Stimulated activated CD4-positive, alpha-beta T cell treated with anti-CD3 and anti-CD28 coated beads, Interleukin-1b, Interleukin-23, amount 100 ng/mL, for 24 hours (primary cell): ENCODE measurements at regions not wholly inside any gene's neighbourhood (a gene's known extent, or its start where the extent isn't known, plus 50 kb on each side); places are given as distances from the start of the nearest gene placed in this dataset.
"Not testable (repeated sequence)": the region's sequence is repeated elsewhere in the genome, so short reads cannot be mapped to it uniquely, and the experiment has no call there.

Source experiments
- DNase-seq, 4 experiments: peaks; one replicate each; pipeline ENCODE4 v3.0.0-alpha.2; 2020; ENCODE audit warnings: low read depth in 4 of 4, low spot score in 1 of 4

DNA sequence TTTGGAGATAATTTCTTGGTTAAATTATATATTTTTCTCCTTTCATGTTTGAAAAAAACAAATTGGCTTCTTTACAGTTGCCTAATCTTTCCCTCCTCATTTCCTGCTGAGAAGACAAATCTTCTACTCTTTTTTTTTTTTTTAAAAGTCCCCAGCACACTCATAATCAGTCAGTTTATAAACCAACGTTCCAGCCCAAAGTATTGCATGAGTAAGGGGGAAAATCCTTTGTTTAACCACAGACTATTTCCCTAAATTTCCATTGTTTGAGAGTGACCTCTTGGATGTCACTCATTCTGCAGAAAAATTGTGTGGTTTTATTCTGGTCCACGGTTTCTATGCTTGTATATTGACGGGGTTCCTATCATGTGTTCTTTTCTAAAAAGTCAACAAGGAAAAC lies 55.1 kb upstream of the TLR4 start:
- no peak for DNase-seq

DNA sequence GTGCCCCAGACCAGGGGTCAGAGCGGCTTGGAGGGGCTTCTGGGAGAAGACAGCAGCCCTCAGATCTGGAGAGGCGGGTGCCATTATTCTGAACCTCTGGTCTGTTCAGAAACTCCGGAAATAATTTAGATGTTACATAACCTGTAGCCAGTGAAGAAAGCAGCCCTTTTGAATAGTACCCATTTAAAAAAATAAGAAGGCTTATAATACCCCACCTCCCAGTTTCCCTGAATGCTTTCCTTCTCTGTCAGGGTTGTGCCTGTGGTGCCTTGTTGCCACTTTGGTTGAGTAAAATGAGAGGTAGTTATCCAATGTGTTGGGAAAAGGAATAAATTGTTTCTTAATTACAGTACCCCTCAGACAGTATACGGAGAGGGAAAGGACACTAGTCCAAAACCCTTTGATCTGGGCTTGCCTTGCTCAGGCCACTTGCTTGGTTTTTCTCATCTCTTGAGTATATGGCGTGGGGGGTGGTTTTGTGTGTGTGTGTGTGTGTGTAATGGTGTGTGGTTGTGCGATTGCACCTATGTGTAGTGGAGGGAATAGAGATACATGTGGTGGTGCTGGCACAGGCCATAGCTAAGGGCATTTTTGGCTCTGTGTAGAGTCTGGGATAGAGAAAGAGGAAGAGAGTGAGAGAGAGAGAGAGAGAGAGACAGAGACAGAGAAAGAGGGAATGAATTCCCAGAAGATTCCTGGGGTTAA lies 59.1 kb upstream of the TLR4 start:
- DNase-seq: no peak

DNA sequence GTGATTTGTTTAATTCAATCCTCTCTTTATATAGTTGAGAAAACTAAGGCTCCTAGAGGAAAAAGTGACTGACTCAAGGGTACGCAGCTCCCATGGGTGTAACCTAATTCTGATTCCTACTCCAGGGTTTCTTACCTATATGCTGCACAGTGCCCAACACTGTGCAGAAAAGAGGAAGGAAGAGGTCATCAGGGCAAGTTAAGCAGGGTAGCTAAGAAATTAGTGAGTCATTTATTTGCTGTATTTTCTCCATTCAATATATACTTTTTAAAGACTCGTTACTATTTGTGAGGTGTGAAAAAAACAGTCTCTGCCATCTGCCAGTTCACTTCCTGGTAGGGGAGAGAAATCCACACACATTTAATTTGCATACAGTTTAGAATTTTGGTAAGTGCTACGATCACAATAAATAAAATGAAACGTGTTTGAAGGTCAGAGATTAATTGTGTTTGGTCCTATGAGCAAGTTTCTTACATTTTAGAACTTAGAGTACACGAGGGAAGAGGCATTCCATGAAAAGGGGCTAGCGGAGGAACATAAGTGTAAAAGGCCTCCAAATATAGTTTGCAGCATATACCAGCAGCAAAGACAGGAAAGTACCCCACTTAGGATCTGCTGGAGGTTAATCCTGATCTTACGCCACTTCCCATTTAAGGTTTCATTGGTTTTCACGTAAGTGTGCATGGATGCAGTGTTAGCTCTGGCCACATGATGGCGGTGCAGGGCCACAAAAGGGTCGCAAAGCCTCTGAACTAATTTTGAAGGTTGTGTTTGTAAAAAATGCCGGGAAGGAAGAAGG lies 59.9 kb upstream of the TLR4 start:
- peak in 3 of 4 experiments; percentile 1 to 22 (median 19) for DNase-seq

DNA sequence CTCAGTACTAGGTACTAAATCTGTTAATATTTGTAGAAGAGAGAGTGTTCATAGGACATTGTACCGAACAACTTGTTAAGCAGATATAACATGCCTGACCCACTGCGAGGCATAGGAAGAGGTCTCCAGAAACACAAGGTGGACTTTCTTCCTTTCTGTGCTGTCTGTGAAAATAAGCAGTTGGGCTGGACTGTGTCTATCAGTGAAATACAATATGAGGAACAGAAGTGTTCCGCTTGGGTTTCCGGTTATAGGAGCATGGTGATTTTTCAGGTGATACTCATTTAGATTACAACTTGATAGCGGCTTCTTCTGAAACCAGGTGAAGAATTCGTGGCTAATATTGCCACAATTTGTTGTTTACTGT lies 60.9 kb upstream of the TLR4 start:
- DNase-seq: no peak

DNA sequence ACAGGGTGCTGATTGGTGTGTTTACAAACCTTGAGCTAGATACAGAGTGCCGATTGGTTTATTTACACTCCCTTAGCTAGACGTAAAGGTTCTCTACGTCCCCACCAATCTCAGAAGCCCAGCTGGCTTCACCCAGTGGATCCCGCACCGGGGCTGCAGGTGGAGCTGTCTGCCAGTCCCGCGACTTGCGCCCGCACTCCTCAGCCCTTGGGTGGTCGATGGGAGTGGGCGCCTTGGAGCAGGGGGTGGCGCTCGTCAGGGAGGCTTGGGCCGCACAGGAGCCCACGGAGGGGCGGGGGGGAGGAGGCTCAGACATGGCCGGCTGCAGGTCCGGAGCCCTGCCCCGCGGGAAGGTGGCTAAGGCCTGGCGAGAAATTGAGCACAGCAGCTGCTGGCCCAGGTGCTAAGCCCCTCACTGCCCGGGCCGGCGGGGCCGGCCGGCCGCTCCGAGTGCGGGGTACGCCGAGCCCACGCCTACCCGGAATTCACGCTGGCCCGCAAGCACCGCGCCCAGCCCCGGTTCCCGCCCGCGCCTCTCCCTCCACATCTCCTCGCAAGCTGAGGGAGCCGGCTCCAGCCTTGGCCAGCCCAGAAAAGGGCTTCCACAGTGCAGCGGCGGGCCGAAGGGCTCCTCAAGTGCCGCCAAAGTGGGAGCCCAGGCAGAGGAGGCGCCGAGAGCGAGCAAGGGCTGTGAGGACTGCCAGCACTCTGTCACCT lies 61.5 kb upstream of the TLR4 start:
- DNase-seq: not testable (repeated sequence)

DNA sequence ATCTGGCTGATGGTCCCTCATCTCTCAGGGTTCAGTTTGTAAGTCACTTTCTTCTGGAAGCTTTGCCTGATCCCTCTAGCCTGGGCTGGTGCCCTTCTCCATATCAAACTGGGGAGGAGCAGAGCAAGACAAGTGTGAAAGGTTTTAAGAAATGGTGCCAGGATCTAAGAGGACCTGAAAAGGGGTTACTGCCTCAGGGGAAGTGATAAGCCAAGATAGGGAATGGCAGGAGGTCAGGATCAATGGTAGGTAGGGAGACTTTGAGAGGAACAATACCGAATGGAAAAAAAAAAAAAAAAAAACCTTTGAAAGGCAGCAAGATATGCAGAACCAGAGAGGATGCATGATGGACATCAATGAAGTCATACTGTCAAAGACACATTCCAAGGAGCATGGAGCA lies 67.5 kb upstream of the TLR4 start:
- no peak for DNase-seq

DNA sequence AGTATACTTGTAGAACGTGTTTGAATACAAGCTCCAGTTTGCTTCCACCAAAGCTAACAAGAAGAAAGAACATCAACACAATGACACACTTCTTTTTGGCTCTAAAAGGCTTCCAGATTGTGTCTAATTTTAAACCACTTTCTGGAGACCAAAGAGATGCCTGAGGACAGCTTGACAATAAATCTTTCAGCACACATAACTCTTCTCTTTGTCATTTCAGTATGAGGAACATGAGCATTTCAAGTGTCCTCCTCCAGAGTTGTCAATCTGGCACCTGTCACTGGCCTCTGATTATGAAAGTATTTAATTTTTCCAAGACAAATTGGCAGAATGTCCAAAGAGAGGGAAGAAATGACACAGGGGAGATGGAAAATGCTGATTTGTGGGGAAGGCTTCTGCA lies 79.0 kb upstream of the TLR4 start:
- DNase-seq: no peak

DNA sequence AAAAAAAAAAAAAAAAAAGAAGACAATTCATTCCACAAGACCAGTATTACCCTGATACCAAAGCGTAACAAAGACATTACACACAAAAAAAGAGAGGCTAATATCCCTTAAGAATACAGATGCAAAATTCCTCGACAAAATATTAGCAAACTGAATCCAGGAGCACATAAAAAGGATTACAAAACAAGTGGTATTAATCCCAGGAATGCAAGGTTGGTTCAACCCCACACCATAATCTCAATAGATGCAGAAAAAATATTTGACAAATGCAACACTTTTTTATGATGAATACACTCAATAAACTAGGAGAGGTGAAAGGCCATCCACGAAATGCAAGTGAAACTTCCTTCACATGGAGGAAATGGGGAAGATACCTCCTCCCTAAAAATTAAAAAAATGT lies 80.1 kb upstream of the TLR4 start:
- DNase-seq: no peak

DNA sequence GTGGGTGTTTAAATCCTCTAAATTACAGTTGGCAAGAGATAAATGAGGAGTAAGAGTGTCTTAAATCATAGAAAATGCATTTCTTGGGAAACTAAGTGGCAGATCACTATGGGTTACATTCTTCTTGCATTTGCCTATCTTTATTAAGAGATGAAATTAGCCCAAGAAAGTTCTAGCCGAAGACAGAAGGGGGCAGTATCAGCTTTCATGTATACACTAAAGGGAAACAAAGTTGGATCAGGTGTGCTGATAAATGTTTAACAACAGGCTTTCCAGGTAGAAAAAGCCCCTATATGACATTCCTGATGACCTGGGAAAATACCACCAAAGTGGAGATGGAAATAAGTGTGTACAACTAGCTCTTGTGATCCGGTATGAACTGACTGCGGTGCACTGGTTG lies 81.9 kb upstream of the TLR4 start:
- DNase-seq: no peak

DNA sequence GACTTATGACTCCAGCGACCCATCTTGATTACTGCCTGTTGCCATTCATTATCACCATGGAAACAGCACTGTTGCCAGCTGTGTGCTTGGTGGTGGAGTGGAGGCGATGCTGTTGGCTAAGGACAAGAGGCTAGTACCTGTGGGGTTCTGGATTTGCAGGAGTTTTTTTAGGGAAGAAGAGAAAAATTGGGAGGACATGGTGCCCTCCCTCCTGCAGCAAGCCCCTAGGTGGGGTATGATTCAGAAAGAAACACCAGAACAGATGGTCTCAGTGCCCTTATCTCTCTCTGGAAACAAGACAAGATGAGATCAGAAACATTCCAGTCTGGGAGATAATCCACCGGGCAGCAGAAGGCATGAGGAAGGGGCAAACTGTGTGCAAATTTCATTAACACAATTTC lies 87.8 kb upstream of the TLR4 start:
- no peak for DNase-seq

DNA sequence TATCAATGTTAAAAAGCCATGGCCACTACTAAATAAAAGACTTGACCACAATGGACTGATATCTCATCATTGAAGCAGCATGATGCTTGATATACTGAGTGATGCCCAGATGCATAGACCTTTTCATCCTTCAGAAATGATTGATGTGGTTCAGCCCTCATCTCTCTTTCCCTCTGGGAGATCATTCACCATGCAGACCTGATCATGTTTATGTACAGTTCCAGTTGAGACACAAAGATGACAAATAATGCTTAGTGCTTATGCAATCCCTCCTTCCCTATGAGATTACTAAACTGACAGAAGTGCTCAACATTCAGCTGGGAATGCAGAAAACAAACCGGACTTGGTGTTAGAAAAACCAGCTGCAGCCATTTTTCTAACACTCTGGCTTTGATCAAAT lies 91.9 kb upstream of the TLR4 start:
- no peak for DNase-seq

DNA sequence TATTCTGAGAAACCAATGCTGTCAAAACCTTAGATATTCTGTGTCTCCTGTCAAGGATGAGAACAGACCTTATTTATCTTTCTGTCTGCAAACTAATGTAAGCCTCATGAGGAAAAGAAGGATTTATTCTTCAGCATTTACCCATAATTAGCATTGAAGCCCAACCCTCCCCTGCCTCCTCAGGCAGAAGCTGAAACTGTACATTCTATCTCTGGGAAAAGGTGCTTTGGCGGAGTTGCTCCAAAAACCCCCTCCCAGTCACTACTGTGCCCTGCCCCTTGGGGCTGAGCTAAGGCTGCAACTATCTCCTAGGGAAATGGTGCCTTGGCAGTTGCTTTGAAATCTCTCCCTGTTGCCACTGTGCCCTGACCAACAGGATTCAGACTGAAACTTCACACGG lies 106.2 kb upstream of the TLR4 start:
- no peak for DNase-seq

DNA sequence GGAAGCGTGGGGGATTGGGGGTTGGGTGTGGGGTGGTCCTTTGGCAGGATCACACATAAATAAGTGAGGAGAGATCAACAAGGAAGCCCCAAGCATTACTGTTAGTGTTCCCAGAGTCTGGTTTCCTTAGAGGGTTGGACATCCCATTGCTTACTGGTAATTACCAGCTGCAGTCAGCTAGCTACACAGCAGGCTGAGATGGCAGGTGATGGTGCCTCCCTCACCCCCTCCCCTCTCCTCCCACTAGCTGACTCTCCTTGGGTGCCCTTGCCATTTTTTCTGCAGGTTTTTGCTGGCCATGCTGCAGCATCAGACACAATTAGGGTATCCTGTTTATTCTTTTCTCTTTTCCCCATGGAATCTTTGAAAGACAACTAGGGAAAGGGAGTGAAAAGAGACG lies 107.5 kb upstream of the TLR4 start:
- no peak for DNase-seq

DNA sequence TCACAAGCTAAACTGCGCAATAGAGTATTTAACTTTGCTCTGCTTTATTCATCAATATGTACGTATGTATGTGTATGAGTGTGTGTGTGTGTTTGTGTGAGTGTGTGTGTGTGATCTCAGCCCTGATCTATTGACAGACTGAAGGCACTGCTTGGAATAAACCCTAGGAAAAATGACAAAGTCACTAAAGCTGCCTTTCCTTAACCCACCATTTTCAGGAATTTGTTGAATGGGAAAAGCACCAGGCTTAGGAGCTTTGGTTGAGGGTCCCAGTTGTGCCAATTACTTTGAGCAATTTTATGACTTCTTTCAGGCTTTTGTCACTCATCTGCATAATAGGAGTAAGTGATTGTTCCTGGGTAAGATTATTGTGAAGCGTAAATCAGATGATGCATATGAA lies 108.6 kb upstream of the TLR4 start:
- DNase-seq: no peak

DNA sequence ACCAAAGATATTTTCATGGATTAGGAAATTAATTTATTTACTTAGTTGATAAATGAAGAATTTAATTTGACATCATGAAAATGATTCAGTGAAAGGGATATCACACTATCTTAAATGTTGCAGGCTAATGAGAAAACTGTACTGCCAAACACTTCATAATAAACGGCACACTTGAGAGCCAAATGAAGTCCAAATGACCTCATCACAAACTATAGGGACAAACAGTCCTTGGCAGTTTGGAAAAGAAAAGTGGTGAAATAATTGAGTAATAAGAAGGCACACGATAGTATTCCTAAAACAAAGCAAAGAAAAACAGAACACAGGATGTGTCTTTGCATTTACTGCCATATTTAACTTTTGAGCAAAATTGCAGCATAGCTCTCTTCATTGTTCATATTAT lies 116.9 kb upstream of the TLR4 start:
- no peak for DNase-seq

DNA sequence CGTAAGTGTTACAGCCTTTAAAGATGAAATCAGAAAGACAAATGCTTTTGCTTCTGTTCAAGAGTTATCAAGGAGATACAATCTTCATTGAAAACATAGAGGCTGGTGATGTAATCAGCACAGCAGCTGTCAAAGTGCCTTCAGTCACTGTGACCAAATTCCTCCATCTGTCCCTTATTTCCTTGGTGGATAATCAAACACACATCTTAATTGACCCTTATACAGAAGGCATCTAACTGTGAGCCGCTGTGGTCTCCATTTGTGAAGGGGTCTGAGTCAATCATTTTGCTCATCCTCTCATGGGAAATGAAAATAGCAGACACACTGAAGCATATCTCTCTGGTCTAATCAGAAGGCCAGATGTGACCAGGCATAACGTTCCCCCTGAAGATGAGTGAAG lies 130.1 kb upstream of the TLR4 start:
- no peak for DNase-seq

DNA sequence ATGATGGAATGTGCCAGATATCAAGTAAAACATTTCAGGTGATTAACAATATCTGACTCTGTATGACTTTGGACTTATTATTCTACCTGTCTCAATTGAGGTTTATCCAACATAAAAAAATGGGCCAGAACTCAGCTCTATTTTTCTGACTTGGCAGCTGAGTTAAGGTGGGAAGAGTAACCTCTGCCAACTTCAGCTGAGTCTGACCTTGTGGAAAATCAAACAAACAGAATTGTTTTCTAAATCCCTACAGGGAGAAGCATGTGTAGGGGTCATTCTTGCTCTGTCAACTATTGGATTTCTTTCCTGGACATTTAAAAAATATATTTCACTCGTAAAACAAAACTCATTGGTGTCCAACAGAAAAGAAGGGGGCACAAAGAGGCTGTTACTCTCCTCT lies 139.4 kb upstream of the TLR4 start:
- DNase-seq: no peak

DNA sequence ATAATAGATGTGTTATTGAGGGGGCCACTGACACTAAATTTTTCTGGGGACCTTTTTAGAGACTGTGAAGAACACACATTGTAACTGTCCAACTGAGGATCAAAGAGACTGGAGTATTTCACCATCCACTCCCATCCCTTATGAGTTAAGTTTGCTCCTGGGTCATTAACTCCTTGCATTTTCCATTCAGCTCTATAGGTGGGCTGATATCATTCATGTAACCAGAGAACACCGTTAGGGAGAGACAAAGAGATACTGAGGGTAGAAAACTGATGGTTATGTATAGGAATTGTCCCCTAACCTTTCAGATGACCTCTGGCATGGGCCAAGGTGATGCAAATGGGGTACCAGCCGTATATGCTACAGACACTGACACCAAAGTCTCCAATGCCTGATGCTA lies 142.4 kb upstream of the TLR4 start:
- DNase-seq: no peak

DNA sequence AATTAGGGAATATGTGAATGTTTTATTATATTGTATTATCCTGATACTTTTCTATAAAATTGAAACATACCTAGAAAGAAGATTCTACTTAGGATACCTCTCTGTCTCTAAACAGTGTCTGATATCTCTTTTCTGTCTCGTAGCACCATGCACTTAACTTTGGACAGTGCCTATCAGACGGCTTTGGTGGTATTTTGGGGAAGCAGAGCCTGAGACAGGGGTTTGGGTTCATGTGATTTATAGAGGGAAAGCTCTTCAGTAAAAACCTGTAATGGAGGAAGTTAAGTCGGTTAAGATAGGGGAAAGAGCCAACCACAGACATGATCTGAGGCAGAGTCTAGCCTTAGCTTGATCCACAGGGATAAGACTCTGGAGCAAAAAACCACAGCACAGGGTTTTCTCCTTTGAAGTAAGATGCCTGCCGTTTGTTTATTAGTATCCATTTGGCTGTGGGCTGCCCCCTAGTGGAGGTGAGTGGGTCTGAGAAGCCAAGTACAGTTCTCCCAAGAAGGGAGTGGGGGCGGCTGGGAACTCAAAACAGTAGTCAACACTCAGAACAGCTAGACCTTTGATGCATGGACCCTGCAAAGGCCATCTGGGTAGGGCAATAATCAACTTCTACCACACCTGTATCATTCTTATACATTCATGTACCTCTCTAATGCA lies 141.2 kb upstream of the ASTN2 start:
- peak in 2 of 4 experiments; percentile 2 to 14 for DNase-seq

DNA sequence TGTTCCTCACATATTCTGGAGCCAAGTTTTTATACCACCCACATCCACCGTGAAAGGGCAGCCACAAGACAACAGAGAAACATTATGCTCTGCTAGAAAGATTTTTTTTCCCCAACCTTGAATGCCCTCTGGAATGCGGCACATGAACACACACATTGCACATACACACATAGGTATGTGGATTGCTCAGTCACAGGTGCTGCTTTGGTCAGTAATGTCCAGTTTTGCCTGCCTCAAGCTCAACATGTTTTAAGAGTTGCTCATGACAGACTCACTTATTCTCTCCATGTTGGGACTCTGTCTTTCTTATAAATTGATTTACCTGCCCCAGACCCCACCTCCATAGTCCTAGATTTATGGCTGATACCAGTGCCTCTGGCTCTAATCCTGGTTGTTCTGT lies 138.0 kb upstream of the ASTN2 start:
- DNase-seq: no peak

DNA sequence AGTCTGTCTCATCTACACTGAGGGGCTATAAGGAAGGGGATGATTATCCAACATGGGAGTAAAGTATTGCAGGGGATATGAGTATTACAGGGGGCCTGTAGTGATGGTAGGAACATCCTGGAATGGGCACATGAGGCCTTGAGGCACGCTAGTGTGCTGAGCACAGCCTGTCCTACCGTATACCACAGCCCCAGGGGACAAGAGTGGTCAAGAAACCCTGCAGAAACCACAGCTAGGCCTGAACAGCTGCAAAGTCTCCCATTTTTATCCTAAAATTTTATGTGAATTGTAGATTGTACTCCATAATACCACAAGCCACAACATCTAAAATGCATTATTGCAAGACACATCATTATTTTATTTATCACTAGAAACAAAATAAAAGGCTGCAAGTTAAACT lies 136.3 kb upstream of the ASTN2 start:
- DNase-seq: no peak

DNA sequence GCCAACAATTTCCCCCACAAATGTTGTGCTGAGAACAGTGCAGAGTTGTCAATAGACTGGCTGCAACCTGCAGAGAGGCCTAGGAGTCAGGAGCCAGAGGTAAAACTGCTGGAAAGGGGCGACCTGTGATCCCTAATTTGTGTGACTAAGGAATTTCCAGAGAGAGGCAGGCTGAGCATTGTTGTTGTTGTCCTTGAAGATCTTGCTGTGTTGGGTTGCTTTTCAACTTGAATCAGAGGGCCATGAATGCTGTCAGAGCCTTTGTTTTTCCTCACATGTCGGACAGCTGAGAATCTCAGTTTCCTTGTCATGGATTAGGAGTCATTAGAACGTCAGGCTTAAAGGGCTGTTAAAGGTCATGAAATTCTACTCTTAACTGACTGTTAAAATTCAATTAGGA lies 134.6 kb upstream of the ASTN2 start:
- no peak for DNase-seq
